ENCODE measurements at regions not wholly inside any gene's neighbourhood (a gene's known extent, or its start where the extent isn't known, plus 50 kb on each side); places are given as distances from the start of the nearest gene placed in this dataset.

DNA sequence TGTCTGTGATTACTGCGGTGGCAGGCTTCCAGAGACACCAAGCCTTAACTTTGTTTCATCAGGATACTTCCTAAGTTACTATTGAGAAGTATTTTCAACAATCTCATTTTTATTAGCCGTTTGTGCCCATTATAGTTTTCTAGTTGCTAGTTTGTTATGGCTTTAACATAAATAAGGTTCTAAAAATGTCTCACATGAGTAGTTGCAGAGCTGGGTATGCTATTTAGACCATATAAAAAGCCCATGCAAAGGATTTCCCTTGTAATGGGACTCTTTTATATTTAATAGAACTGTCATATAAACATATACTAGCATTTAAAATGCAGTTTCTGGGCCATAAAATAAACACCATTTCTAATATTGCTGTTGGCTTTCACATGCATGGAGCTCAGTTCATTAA is 205.3 kb upstream of the TCF21 start:
- H3K4ac ChIP-seq (replicated peaks; ENCODE audit: insufficient read length, low read depth, low read length) = no peak overlapping the region
- H3K14ac ChIP-seq (ENCODE audit: insufficient read length) = no peak overlapping the region
- H3K36me3 ChIP-seq (ENCODE audit: control insufficient read depth in 2 of 4, insufficient read depth in 4 of 4, low read length in 3 of 4) = no peaks in the 10 kb centered on the region
- no peak overlapping the region for H4K91ac ChIP-seq (replicated peaks; ENCODE audit: insufficient read length, low read length)
- no peak overlapping the region for H3K27ac ChIP-seq (ENCODE audit: low read depth, low read length)
- no peaks in the 10 kb centered on the region for H3K79me1 ChIP-seq (ENCODE audit: low read depth, low read length)
- H3K79me2 ChIP-seq (ENCODE audit: control insufficient read depth in 1 of 2, insufficient read depth in 2 of 2, low read length in 2 of 2) = no peaks in the 10 kb centered on the region
- 82% methylated on average over 2 of the region's 2 CpGs; no CpG with 5 or more reads in 1 of the 2 experiments for WGBS, 2 experiments (ENCODE audit: extremely low coverage in 1 of 2, insufficient coverage in 1 of 2, insufficient read length in 1 of 2, insufficient replicate concordance in 2 of 2, low coverage in 1 of 2, low lambda C conversion rate in 2 of 2, missing lambda C conversion rate in 1 of 2)
- DNase-seq (ENCODE audit: low read depth in 1 of 2, low spot score in 2 of 2) (no peak), FAIRE-seq (no peak)
- no peaks in the 10 kb centered on the region for H3K9me3 ChIP-seq (ENCODE audit: insufficient read depth in 2 of 2, low read depth in 1 of 2, low read length in 1 of 2)
- ChIA-PET CTCF (ENCODE audit: partially characterized antibody) (interaction anchor here (0.9 kb wide), 1 partner anchor 45 kb away, joined by 3 read pairs; no protein-coding TSS in a partner anchor), POLR2A (ENCODE audit: partially characterized antibody) (no interaction called here)
- H3K56ac ChIP-seq (replicated peaks; ENCODE audit: insufficient read length, low read depth, low read length) = no peak overlapping the region
- H2BK12ac ChIP-seq (ENCODE audit: low read depth, low read length) = no peak overlapping the region
- no peak overlapping the region; a peak in 1 of 4 replicates for H3K4me2 ChIP-seq (ENCODE audit: insufficient read depth in 1 of 2, low read depth in 2 of 2, low read length in 2 of 2)
- H3K18ac ChIP-seq (ENCODE audit: extremely low read depth, low read length) = 0 out of 2 replicates have a peak overlapping the region, but pooled peaks have one; percentile 39
- no peak overlapping the region for H3K23ac ChIP-seq (ENCODE audit: insufficient read length)
- H4K5ac ChIP-seq (ENCODE audit: insufficient read length, low read depth, low read length) = no peak overlapping the region
- H4K20me1 ChIP-seq (replicated peaks in 1 of 2; ENCODE audit: control insufficient read depth in 1 of 2, insufficient read depth in 2 of 2, low read length in 2 of 2) = no peaks in the 10 kb centered on the region
- no peaks in the 10 kb centered on the region for H3K23me2 ChIP-seq (ENCODE audit: low read depth, low read length)
- no peak overlapping the region for H2BK20ac ChIP-seq (ENCODE audit: low read length)
- no peak overlapping the region for H3K9ac ChIP-seq (replicated peaks in 1 of 4; ENCODE audit: extremely low read depth in 1 of 4, low read depth in 3 of 4, low read length in 3 of 4)
- no peak overlapping the region for H2AK5ac ChIP-seq (ENCODE audit: low read depth, low read length)
- H4K8ac ChIP-seq (ENCODE audit: extremely low read depth, insufficient read depth, low read length) = no peak overlapping the region
- peaks cover 5 to 17% (median 15%) of the 10 kb centered on the region in 4 experiments; a peak in 6 of 7 replicates for H3K4me1 ChIP-seq (replicated peaks in 1 of 4; ENCODE audit: control insufficient read depth in 3 of 4, insufficient read depth in 4 of 4, low read length in 3 of 4)
- no peak overlapping the region for H3K4me3 ChIP-seq (ENCODE audit: extremely low read depth in 1 of 4, insufficient read depth in 2 of 4, low read depth in 3 of 4, low read length in 4 of 4)
- H2BK15ac ChIP-seq (ENCODE audit: low read length) = no peak overlapping the region
- no peak overlapping the region for H2BK120ac ChIP-seq (replicated peaks; ENCODE audit: low read depth, low read length)
- H2BK5ac ChIP-seq (ENCODE audit: low read depth, low read length) = no peak overlapping the region
- peak overlapping the region; percentile 68; the same call in 1 of the 2 replicates for H2AFZ ChIP-seq (ENCODE audit: low read length)
- H3K27me3 ChIP-seq (replicated peaks in 1 of 4; ENCODE audit: control insufficient read depth in 3 of 4, extremely low read depth in 1 of 4, insufficient read depth in 3 of 4, low read length in 3 of 4) = no peaks in the 10 kb centered on the region
- TF ChIP-seq SIX5 (IDR thresholded peaks at IDR 0.05; ENCODE audit: low read depth, low read length) (no peak), TAF1 (IDR thresholded peaks at IDR 0.05; ENCODE audit: low read depth, low read length) (no peak), NRF1 (IDR thresholded peaks at IDR 0.05; ENCODE audit: low read depth, low read length) (no peak), PHF8 (conservative IDR thresholded peaks at IDR 0.05; ENCODE audit: low read depth, low read length) (no peak), MAFK (IDR thresholded peaks at IDR 0.05; ENCODE audit: low read depth, low read length) (no peak), SRF (IDR thresholded peaks at IDR 0.05; ENCODE audit: low read depth, low read length) (no peak), FOSL1 (IDR thresholded peaks at IDR 0.05; ENCODE audit: insufficient read depth, low read depth, low read length) (no peak), GTF2F1 (IDR thresholded peaks at IDR 0.05; ENCODE audit: borderline replicate concordance, low read depth, low read length) (no peak), YY1 (IDR thresholded peaks at IDR 0.05; ENCODE audit: low read depth, low read length) (no peak), HDAC2 (IDR thresholded peaks at IDR 0.05; ENCODE audit: borderline replicate concordance in 1 of 2, low read depth in 2 of 2, low read length in 2 of 2) (no peak), SAP30 (IDR thresholded peaks at IDR 0.05; ENCODE audit: insufficient read depth, insufficient replicate concordance, low read length) (no peak), KDM1A (IDR thresholded peaks at IDR 0.05; ENCODE audit: borderline replicate concordance, low read length) (no peak), JUN (IDR thresholded peaks at IDR 0.05; ENCODE audit: low read depth, low read length) (no peak), SP1 (IDR thresholded peaks at IDR 0.05; ENCODE audit: low read depth, low read length) (no peak)
- TF ChIP-seq, protein P1, sequence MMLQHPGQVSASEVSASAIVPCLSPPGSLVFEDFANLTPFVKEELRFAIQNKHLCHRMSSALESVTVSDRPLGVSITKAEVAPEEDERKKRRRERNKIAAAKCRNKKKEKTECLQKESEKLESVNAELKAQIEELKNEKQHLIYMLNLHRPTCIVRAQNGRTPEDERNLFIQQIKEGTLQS (IDR thresholded peaks at IDR 0.05; ENCODE audit: insufficient read depth, low read depth, low read length) = no peak

Measured in H1 (cell line).